Right atrium auricular region (tissue), 2 donors: ENCODE measurements at regions not wholly inside any gene's neighbourhood (a gene's known extent, or its start where the extent isn't known, plus 50 kb on each side); places are given as distances from the start of the nearest gene placed in this dataset.
"Not testable (repeated sequence)": the region's sequence is repeated elsewhere in the genome, so short reads cannot be mapped to it uniquely, and the experiment has no call there.

Experiments
- DNase-seq: peaks from one replicate; pipeline ENCODE4 v3.0.0-alpha.2; 2019; ENCODE audit warnings: low spot score
- H3K27ac ChIP-seq, 2 donors: fragments of 200-600 bp; sonication (generic); 1 replicate in 1 of 2; 2 replicates in 1 of 2; pipeline ENCODE4 v1.5.1; 2016 to 2019
- H3K27me3 ChIP-seq, 2 donors: fragments of 200-600 bp; sonication (generic); one replicate each; pipeline versions ENCODE4 v1.5.1 to v1.6.0; 2017 to 2019
- H3K36me3 ChIP-seq: fragments of 200-600 bp; sonication (generic); one replicate; pipeline ENCODE4 v1.5.1; 2016
- H3K4me1 ChIP-seq, 2 donors: fragments of 200-600 bp; sonication (generic); one replicate each; pipeline versions ENCODE4 v1.5.1 to v1.6.0; 2017 to 2019
- H3K4me3 ChIP-seq, 2 donors: fragments of 200-600 bp; sonication (generic); 1 replicate in 1 of 2; 2 replicates in 1 of 2; pipeline ENCODE4 v1.5.1; 2017 to 2019; ENCODE audit warnings: mild to moderate bottlenecking in 1 of 2, moderate library complexity in 1 of 2
- H3K9me3 ChIP-seq, 2 donors: fragments of 200-600 bp; sonication (generic); one replicate each; pipeline ENCODE4 v1.5.1; 2019
- TF ChIP-seq, protein P1 (sequence below), 2 donors: fragments of 200-600 bp; sonication (generic); IDR thresholded peaks; one replicate each; pipeline ENCODE4 v1.5.1; 2019; ENCODE audit warnings: antibody characterized with exemption in 2 of 2

- DNase-seq = no peak
- no peaks in the 10 kb centered on the region for H3K36me3 ChIP-seq
- no peak overlapping the region for H3K27ac ChIP-seq
- H3K9me3 ChIP-seq = no peaks in the 10 kb centered on the region
- H3K27me3 ChIP-seq = no peaks in the 10 kb centered on the region
- TF ChIP-seq, protein P1, sequence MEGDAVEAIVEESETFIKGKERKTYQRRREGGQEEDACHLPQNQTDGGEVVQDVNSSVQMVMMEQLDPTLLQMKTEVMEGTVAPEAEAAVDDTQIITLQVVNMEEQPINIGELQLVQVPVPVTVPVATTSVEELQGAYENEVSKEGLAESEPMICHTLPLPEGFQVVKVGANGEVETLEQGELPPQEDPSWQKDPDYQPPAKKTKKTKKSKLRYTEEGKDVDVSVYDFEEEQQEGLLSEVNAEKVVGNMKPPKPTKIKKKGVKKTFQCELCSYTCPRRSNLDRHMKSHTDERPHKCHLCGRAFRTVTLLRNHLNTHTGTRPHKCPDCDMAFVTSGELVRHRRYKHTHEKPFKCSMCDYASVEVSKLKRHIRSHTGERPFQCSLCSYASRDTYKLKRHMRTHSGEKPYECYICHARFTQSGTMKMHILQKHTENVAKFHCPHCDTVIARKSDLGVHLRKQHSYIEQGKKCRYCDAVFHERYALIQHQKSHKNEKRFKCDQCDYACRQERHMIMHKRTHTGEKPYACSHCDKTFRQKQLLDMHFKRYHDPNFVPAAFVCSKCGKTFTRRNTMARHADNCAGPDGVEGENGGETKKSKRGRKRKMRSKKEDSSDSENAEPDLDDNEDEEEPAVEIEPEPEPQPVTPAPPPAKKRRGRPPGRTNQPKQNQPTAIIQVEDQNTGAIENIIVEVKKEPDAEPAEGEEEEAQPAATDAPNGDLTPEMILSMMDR (IDR thresholded peaks at IDR 0.05) = no peak
- H3K4me3 ChIP-seq = no peak overlapping the region
- no peaks in the 10 kb centered on the region for H3K4me1 ChIP-seq
Observed at GRCh38 chr10:61586829-61587228, 75.9 kb upstream of the CABCOCO1 start.

GRCh38 chr10:61580608-61581007 lies 82.1 kb upstream of the CABCOCO1 start:
- H3K9me3 ChIP-seq = no peaks in the 10 kb centered on the region
- H3K4me3 ChIP-seq = no peak overlapping the region
- no peak for DNase-seq
- H3K27me3 ChIP-seq = no peaks in the 10 kb centered on the region
- TF ChIP-seq, protein P1 (IDR thresholded peaks at IDR 0.05) = no peak
- H3K36me3 ChIP-seq = no peaks in the 10 kb centered on the region
- no peak overlapping the region for H3K27ac ChIP-seq
- H3K4me1 ChIP-seq = no peaks in the 10 kb centered on the region

- not testable (repeated sequence) for H3K4me1 ChIP-seq
Observed at GRCh38 chr10:61570204-61570603, 92.5 kb upstream of the CABCOCO1 start.

GRCh38 chr10:61567729-61568128 lies 95.0 kb upstream of the CABCOCO1 start:
- TF ChIP-seq, protein P1 (IDR thresholded peaks at IDR 0.05) = no peak
- Histone ChIP-seq H3K4me1 (no peaks in the 10 kb centered on the region), H3K36me3 (no peaks in the 10 kb centered on the region), H3K9me3 (peaks cover 0 to 12% of the 10 kb centered on the region in 2 donors), H3K27me3 (no peaks in the 10 kb centered on the region), H3K4me3 (no peak overlapping the region), H3K27ac (no peak overlapping the region)
- DNase-seq = no peak

More at GRCh38 chr10:61570204-61570603, 92.5 kb upstream of the CABCOCO1 start:
- H3K27ac ChIP-seq, H3K4me3 ChIP-seq, H3K36me3 ChIP-seq, DNase-seq, H3K27me3 ChIP-seq: not testable (repeated sequence)
- H3K9me3 ChIP-seq = peaks cover 0 to 12% of the 10 kb centered on the region in 2 donors

DNA sequence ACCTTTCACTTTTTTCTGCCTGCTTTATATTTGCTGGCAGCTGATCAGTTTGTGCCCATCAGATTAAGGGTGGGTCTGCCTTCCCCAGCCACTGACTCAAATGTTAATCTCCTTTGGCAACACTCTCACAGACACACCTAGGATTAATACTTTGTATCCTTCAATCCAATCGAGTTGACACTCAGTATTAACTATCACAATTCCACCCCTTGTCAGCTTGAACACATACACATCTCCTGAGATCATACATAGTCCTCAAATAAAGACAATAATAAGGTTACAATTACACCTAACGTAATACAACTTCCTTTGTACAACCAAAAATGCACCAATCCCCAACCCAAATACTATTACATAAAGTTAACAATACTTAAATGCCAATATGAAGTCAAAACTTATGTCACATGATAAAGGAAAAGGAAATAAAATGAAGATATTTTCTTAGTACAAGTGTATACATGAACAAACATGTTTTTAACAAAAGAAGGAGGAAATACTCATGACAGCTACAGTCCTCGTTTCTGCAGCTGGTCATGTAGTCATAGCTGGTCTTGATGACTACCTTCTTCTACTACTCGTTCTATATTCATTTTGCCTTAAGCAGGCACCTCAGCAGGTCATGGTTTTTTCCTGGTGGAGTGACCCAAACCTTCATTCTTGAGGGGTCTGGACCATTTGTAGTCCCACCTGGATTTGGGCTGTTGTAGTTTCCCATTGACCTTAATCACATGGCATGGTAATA lies 96.7 kb upstream of the CABCOCO1 start:
- Histone ChIP-seq H3K27me3 (no peaks in the 10 kb centered on the region), H3K27ac (no peak overlapping the region), H3K4me3 (no peak overlapping the region), H3K36me3 (no peaks in the 10 kb centered on the region), H3K9me3 (peaks cover 0 to 12% of the 10 kb centered on the region in 2 donors), H3K4me1 (no peaks in the 10 kb centered on the region)
- TF ChIP-seq, protein P1 (IDR thresholded peaks at IDR 0.05) = no peak
- DNase-seq = no peak

DNA sequence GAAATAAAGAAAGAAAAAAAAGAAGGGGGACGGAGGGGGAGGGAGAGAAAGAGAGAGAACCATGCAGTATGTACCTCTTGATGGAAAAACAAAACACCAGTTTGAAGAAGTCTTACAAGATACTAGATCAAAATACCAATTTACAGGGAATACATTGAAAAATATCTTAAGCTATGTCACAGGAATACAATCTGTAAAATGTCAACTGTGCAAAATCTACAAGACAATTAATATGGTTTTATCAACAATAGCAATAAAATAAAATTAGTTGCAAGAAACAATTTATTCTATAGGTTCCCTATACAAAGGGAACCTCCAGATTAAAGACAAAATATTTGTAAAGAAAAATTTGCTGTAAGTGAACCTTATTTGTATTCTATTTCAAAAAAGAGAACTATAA lies 98.3 kb upstream of the CABCOCO1 start:
- Histone ChIP-seq H3K36me3 (no peaks in the 10 kb centered on the region), H3K4me1 (no peaks in the 10 kb centered on the region), H3K4me3 (no peak overlapping the region), H3K27ac (no peak overlapping the region), H3K27me3 (no peaks in the 10 kb centered on the region), H3K9me3 (no peaks in the 10 kb centered on the region)
- DNase-seq = no peak
- TF ChIP-seq, protein P1 (IDR thresholded peaks at IDR 0.05) = no peak
